Loucy (cell line): ENCODE measurements at regions not wholly inside any gene's neighbourhood (a gene's known extent, or its start where the extent isn't known, plus 50 kb on each side); places are given as distances from the start of the nearest gene placed in this dataset.

ENCODE experiments used
- H2AFZ ChIP-seq: fragments of 200-600 bp; sonication (generic); 2 replicates; pipeline ENCODE4 v1.6.0; 2016; ENCODE audit warnings: antibody characterized with exemption, mild to moderate bottlenecking, low read length, moderate library complexity
- H3F3A ChIP-seq: fragments of 200-600 bp; 2 replicates; pipeline ENCODE4 v1.6.0; 2016; ENCODE audit warnings: antibody characterized with exemption, low read depth, mild to moderate bottlenecking
- H3K27me3 ChIP-seq: fragments of 200-600 bp; sonication (generic); 2 replicates; pipeline ENCODE4 v1.6.1; 2014; ENCODE audit warnings: low read length, mild to moderate bottlenecking; ENCODE audit not compliant: insufficient read depth, poor library complexity, severe bottlenecking
- H3K36me3 ChIP-seq: fragments of 200-600 bp; sonication (generic); 2 replicates; pipeline ENCODE4 v1.6.1; 2016; ENCODE audit warnings: low read length; ENCODE audit not compliant: insufficient read depth
- H3K4me1 ChIP-seq: fragments of 200-600 bp; sonication (generic); 2 replicates; pipeline ENCODE4 v1.5.1; 2014; ENCODE audit warnings: low read length, mild to moderate bottlenecking; ENCODE audit not compliant: insufficient read depth, poor library complexity, severe bottlenecking
- H3K4me2 ChIP-seq: fragments of 200-600 bp; sonication (generic); 2 replicates; pipeline ENCODE4 v1.6.0; 2014; ENCODE audit warnings: antibody characterized with exemption, low read length, low read depth, mild to moderate bottlenecking; ENCODE audit not compliant: poor library complexity, severe bottlenecking
- H3K4me3 ChIP-seq: fragments of 200-600 bp; sonication (generic); 2 replicates; pipeline ENCODE4 v1.5.1; 2014; ENCODE audit warnings: low read length, mild to moderate bottlenecking, mixed read lengths; ENCODE audit not compliant: poor library complexity, severe bottlenecking
- H3K79me2 ChIP-seq: fragments of 200-600 bp; sonication (generic); 2 replicates; pipeline ENCODE4 v1.6.1; 2014; ENCODE audit warnings: low read length; ENCODE audit not compliant: insufficient read depth
- H3K9ac ChIP-seq: fragments of 200-600 bp; sonication (generic); 2 replicates; pipeline ENCODE4 v1.6.0; 2014; ENCODE audit warnings: mild to moderate bottlenecking, low read depth, low read length, moderate library complexity; ENCODE audit not compliant: poor library complexity, severe bottlenecking
- H3K9me2 ChIP-seq: fragments of 200-600 bp; sonication (generic); replicated peaks from 2 replicates; pipeline ENCODE4 v1.6.1; 2016; ENCODE audit warnings: low read depth, low read length, mixed read lengths
- H3K9me3 ChIP-seq: fragments of 200-600 bp; sonication (generic); 2 replicates; pipeline ENCODE4 v1.6.1; 2014; ENCODE audit warnings: mild to moderate bottlenecking, antibody characterized with exemption, low read length, low read depth; ENCODE audit not compliant: insufficient read depth
- H4K20me1 ChIP-seq: fragments of 200-600 bp; sonication (generic); 2 replicates; pipeline ENCODE4 v1.6.0; 2014; ENCODE audit warnings: antibody characterized with exemption, low read length, mild to moderate bottlenecking; ENCODE audit not compliant: insufficient read depth, poor library complexity, severe bottlenecking
- CTCF ChIP-seq: fragments of 200-600 bp; sonication (generic); conservative IDR thresholded peaks from 2 replicates; pipeline ENCODE4 v1.5.1; 2014; ENCODE audit warnings: mild to moderate bottlenecking, antibody characterized with exemption, low read length
- EZH2phosphoT487 ChIP-seq: fragments of 200-600 bp; IDR thresholded peaks from 2 replicates; pipeline ENCODE4 v1.6.1; 2018; ENCODE audit warnings: antibody characterized with exemption, mild to moderate bottlenecking, moderate library complexity, borderline replicate concordance

GRCh38 chr7:156419782-156420181, 220.8 kb upstream of the RNF32 start:
- H3K4me3 ChIP-seq: no peak overlapping the region
- no peaks in the 10 kb centered on the region for H3K9me2 ChIP-seq
- H3K27me3 ChIP-seq: no peaks in the 10 kb centered on the region
- no peak overlapping the region for H3K9ac ChIP-seq
- H3K36me3 ChIP-seq: no peaks in the 10 kb centered on the region
- H3F3A ChIP-seq: no peaks in the 10 kb centered on the region
- H3K4me2 ChIP-seq: no peak overlapping the region
- no peaks in the 10 kb centered on the region for H3K4me1 ChIP-seq
- no peak overlapping the region for H2AFZ ChIP-seq
- H3K9me3 ChIP-seq: peaks cover 3% of the 10 kb centered on the region; the same call in 1 of the 2 replicates
- no peaks in the 10 kb centered on the region for H4K20me1 ChIP-seq
- TF ChIP-seq CTCF (no peak), EZH2phosphoT487 (no peak)
- H3K79me2 ChIP-seq: no peaks in the 10 kb centered on the region

- Histone ChIP-seq H3K9ac (no peak overlapping the region), H4K20me1 (no peaks in the 10 kb centered on the region), H3K9me3 (no peaks in the 10 kb centered on the region), H3K36me3 (no peaks in the 10 kb centered on the region), H3F3A (no peaks in the 10 kb centered on the region), H3K4me1 (no peaks in the 10 kb centered on the region), H3K79me2 (no peaks in the 10 kb centered on the region), H3K4me3 (no peak overlapping the region), H2AFZ (no peak overlapping the region), H3K4me2 (no peak overlapping the region), H3K9me2 (no peaks in the 10 kb centered on the region), H3K27me3 (no peaks in the 10 kb centered on the region)
- TF ChIP-seq EZH2phosphoT487 (no peak), CTCF (no peak)
Observed at GRCh38 chr7:156402255-156402654, 238.3 kb upstream of the RNF32 start.

GRCh38 chr7:156401617-156402016, 239.0 kb upstream of the RNF32 start:
- H3K79me2 ChIP-seq: no peaks in the 10 kb centered on the region

More at GRCh38 chr7:156401617-156402016, 239.0 kb upstream of the RNF32 start:
- Histone ChIP-seq H2AFZ (no peak overlapping the region), H3K36me3 (no peaks in the 10 kb centered on the region), H3K4me3 (no peak overlapping the region), H3K4me1 (no peaks in the 10 kb centered on the region), H3K9me2 (no peaks in the 10 kb centered on the region), H3K9me3 (no peaks in the 10 kb centered on the region), H4K20me1 (no peaks in the 10 kb centered on the region), H3K9ac (no peak overlapping the region), H3K27me3 (no peaks in the 10 kb centered on the region), H3F3A (no peaks in the 10 kb centered on the region), H3K4me2 (no peak overlapping the region)
- TF ChIP-seq CTCF (no peak), EZH2phosphoT487 (no peak)
